ENCODE measurements at regions not wholly inside any gene's neighbourhood (a gene's known extent, or its start where the extent isn't known, plus 50 kb on each side); places are given as distances from the start of the nearest gene placed in this dataset.

DNA sequence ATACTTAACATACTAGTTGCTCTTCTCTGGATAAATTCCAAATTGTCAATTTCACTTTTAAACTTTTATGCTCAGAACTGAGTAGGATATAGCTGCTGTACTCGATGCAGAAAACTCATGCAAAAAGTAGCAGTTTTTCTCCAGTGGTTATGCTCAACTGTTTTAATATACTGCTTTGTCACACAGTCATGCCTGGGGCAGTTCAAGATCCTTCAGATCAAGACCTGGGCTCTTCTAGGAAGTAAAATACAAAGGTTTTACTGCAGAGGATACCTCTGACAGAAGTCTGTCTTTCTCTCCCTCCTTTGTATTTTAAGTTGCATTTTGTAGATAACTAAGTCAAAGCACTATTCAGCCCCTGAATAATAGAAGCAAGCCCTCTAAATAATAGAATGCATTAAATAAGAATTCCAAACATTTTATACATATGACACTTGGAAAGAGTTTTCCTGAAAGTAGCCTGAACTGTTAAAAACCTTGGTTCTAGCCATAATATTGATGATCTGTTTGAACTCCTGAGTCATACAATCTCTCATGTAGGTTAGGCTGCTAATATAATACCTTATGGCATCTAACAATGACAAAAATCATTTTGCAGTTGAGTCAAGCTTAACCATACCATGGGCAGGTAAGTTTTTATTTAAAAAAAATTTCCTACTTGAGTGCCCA is 183.3 kb upstream of the TRIB2 start:
- FAIRE-seq (no peak), DNase-seq (ENCODE audit: insufficient read length) (no peak)
- TF ChIP-seq POLR2A (IDR thresholded peaks at IDR 0.05; ENCODE audit: low read depth, low read length): no peak

DNA sequence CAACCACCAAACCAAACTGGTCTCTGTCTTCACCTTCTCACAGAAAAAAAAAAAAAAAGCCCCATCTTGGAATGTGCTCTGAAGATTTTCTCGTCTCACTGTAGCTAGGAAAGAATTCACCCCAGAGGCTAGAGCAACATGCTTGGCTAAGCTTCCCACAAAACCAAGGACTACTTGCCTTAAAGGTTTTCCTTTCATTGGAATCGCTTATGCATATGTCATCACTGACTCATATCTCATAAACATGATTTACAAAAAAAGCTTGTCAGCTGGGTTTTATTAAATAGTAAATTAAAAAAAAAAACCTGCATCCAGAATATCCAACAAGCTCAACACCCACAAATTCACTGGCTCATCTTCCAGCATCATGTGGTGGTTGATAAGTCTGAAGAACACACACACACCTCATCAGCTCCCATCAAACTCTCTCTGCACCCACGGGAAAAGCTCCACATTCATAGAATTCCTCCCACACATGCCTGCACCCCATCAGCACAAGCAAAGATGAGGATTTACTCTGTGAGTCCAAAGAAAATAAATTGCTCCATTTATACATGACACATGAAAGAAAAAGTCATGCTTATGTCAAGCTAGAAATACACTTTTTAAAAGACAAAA is 182.0 kb upstream of the TRIB2 start:
- TF ChIP-seq TAF1 (IDR thresholded peaks at IDR 0.05; ENCODE audit: borderline replicate concordance, low read depth, low read length) (no peak), POLR2A (IDR thresholded peaks at IDR 0.05; ENCODE audit: low read depth, low read length) (no peak), POLR2AphosphoS5 (IDR thresholded peaks at IDR 0.05; ENCODE audit: low read depth, low read length) (no peak)
- FAIRE-seq (no peak), DNase-seq (ENCODE audit: insufficient read length) (no peak)

- TF ChIP-seq POLR2A (IDR thresholded peaks at IDR 0.05; ENCODE audit: low read depth, low read length) (no peak), POLR2AphosphoS5 (IDR thresholded peaks at IDR 0.05; ENCODE audit: low read depth, low read length) (no peak), TAF1 (IDR thresholded peaks at IDR 0.05; ENCODE audit: borderline replicate concordance, low read depth, low read length) (no peak)
- no peak for FAIRE-seq
Measured at GRCh38 chr2:12536976-12537375, 179.8 kb upstream of the TRIB2 start.

GRCh38 chr2:12538138-12538694 is 178.5 kb upstream of the TRIB2 start:
- DNase-seq (ENCODE audit: insufficient read length) (no peak), FAIRE-seq (no peak)
- no peak for TF ChIP-seq TAF1 (IDR thresholded peaks at IDR 0.05; ENCODE audit: borderline replicate concordance, low read depth, low read length)

More at GRCh38 chr2:12536976-12537375, 179.8 kb upstream of the TRIB2 start:
- DNase-seq (ENCODE audit: insufficient read length): no peak

DNA sequence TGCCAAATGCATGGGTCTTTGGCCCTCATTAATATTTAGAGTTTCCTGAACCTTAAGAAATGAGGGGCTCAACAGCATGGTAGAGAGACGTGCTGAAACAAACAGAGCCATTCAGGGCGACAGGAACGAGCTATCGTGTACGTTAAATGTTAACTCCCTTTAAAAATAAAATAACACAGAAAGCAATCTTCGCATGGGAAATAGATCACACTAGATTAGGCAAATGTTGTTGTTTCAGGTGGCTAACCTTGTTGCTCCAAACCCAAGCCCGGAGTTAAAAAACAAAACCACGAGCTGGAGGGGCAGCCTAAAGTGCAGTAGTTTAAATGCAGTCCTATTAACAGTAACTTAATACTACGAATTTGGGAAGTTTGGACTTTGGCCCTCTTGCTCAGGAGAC is 177.4 kb upstream of the TRIB2 start:
- TF ChIP-seq POLR2AphosphoS5 (IDR thresholded peaks at IDR 0.05; ENCODE audit: low read depth, low read length) (no peak), POLR2A (IDR thresholded peaks at IDR 0.05; ENCODE audit: low read depth, low read length) (no peak), TAF1 (IDR thresholded peaks at IDR 0.05; ENCODE audit: borderline replicate concordance, low read depth, low read length) (no peak)
- no peak for DNase-seq (ENCODE audit: insufficient read length)
- FAIRE-seq: no peak

GRCh38 chr2:12539776-12540562 is 176.8 kb upstream of the TRIB2 start:
- DNase-seq (ENCODE audit: insufficient read length) (no peak), FAIRE-seq (no peak)
- TF ChIP-seq TAF1 (IDR thresholded peaks at IDR 0.05; ENCODE audit: borderline replicate concordance, low read depth, low read length) (no peak), POLR2A (IDR thresholded peaks at IDR 0.05; ENCODE audit: low read depth, low read length) (no peak), POLR2AphosphoS5 (IDR thresholded peaks at IDR 0.05; ENCODE audit: low read depth, low read length) (no peak)

- no peak for FAIRE-seq
- TF ChIP-seq POLR2AphosphoS5 (IDR thresholded peaks at IDR 0.05; ENCODE audit: low read depth, low read length): no peak
- no peak for TF ChIP-seq POLR2A (IDR thresholded peaks at IDR 0.05; ENCODE audit: low read depth, low read length)
- no peak for TF ChIP-seq TAF1 (IDR thresholded peaks at IDR 0.05; ENCODE audit: borderline replicate concordance, low read depth, low read length)
- no peak for DNase-seq (ENCODE audit: insufficient read length)
Measured at GRCh38 chr2:12543076-12543977, 173.4 kb upstream of the TRIB2 start.

- no peak for DNase-seq (ENCODE audit: insufficient read length)
- TF ChIP-seq POLR2A (IDR thresholded peaks at IDR 0.05; ENCODE audit: low read depth, low read length) (no peak), POLR2AphosphoS5 (IDR thresholded peaks at IDR 0.05; ENCODE audit: low read depth, low read length) (no peak), TAF1 (IDR thresholded peaks at IDR 0.05; ENCODE audit: borderline replicate concordance, low read depth, low read length) (no peak)
- FAIRE-seq: peak; percentile 84
Measured at GRCh38 chr2:12543978-12544558, 172.7 kb upstream of the TRIB2 start.

DNA sequence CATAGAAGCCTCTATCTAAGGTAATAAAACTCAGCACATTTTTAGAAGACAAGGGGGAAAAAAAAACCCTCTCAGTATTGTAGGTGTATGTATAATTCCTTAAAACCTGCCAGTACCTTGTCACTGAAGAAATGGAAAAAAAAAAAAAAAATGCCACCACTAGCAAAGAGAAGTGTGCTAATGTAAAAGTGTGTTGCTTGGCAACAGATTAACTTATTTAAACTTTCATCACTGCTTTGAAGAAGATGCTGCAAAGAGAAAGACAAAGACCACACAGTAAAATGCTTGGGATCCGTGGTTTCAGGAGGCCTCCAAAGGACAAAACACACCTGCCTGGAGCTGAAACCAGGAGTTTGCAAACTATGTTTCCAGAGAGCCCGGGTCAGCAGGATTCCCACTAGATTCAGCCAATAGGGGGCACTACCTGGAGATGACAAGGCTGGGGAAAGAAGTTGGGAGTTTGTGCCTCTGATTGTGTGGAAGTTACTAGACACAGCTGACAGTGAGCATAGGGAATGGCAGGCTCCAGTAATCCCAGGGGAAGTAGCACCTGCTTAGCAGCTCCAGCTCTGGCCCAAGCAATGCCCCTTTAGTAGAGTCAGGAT is 169.1 kb upstream of the TRIB2 start:
- TF ChIP-seq POLR2AphosphoS5 (IDR thresholded peaks at IDR 0.05; ENCODE audit: low read depth, low read length): no peak
- no peak for TF ChIP-seq TAF1 (IDR thresholded peaks at IDR 0.05; ENCODE audit: borderline replicate concordance, low read depth, low read length)
- TF ChIP-seq POLR2A (IDR thresholded peaks at IDR 0.05; ENCODE audit: low read depth, low read length): no peak
- FAIRE-seq (no peak), DNase-seq (ENCODE audit: insufficient read length) (no peak)

DNA sequence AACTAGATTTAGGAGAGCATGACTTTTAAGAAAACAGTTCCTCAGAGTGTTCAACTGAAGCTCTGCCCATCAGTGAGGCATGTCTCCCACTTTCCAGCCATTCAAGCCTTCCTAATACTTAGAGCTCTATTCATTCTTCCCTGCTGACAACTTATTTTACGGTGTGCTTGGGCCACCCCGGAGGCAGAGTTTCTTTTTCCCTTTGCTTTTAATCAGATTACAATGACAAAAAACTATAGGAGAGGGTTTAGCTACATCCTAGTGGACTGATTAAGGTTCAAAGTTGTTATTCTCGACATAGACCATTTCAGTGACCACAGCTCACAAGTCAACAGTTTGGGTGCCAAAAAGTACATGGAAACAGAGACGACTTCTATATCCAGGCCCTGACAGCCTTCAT is 167.8 kb upstream of the TRIB2 start:
- TF ChIP-seq POLR2A (IDR thresholded peaks at IDR 0.05; ENCODE audit: low read depth, low read length): no peak
- no peak for TF ChIP-seq TAF1 (IDR thresholded peaks at IDR 0.05; ENCODE audit: borderline replicate concordance, low read depth, low read length)
- no peak for TF ChIP-seq POLR2AphosphoS5 (IDR thresholded peaks at IDR 0.05; ENCODE audit: low read depth, low read length)
- DNase-seq (ENCODE audit: insufficient read length): no peak
- FAIRE-seq: no peak
